Stomach (tissue), 8 donors: ENCODE measurements at regions not wholly inside any gene's neighbourhood (a gene's known extent, or its start where the extent isn't known, plus 50 kb on each side); places are given as distances from the start of the nearest gene placed in this dataset.

ENCODE experiments used
- DNase-seq, 2 donors: peaks; one replicate each; pipeline versions ENCODE4 v3.0.0 to v3.0.0-alpha.2; 2013 to 2019
- H3K27ac ChIP-seq, 5 donors: fragments of 200-600 bp in 4 of 5; sonication (generic) in 4 of 5; one replicate each; pipeline ENCODE4 v1.5.1; 2013 to 2019; ENCODE audit warnings: mild to moderate bottlenecking in 1 of 5, moderate library complexity in 1 of 5
- H3K27me3 ChIP-seq, 3 donors: fragments of 200-600 bp; sonication (generic); one replicate each; pipeline ENCODE4 v1.5.1; 2017 to 2019; ENCODE audit warnings: mixed run types in 1 of 3
- H3K36me3 ChIP-seq, 4 donors: fragments of 200-600 bp; sonication (generic); 1 replicate in 3 of 4; 2 replicates in 1 of 4; pipeline ENCODE4 v1.5.1; 2016 to 2019
- H3K4me1 ChIP-seq, 4 donors: fragments of 200-600 bp; sonication (generic); one replicate each; pipeline ENCODE4 v1.5.1; 2016 to 2019
- H3K4me3 ChIP-seq, 4 donors: fragments of 200-600 bp; sonication (generic) in 3 of 4; one replicate each; pipeline ENCODE4 v1.5.1; 2016 to 2019; ENCODE audit warnings: mild to moderate bottlenecking in 1 of 4
- H3K9me3 ChIP-seq, 4 donors: fragments of 200-600 bp; sonication (generic); one replicate each; pipeline ENCODE4 v1.5.1; 2016 to 2019
- EP300 ChIP-seq: sonication (generic); formaldehyde crosslinking; IDR thresholded peaks from one replicate; pipeline ENCODE4 v1.6.1; 2017; ENCODE audit warnings: antibody characterized with exemption
- POLR2A ChIP-seq, 4 donors: fragments of 450-650 bp; IDR thresholded peaks; one replicate each; pipeline ENCODE4 v1.6.1; 2016; ENCODE audit warnings: antibody characterized with exemption in 4 of 4, control low read depth in 2 of 4, mild to moderate bottlenecking in 1 of 4, moderate library complexity in 1 of 4
- POLR2AphosphoS5 ChIP-seq, 3 donors: sonication (generic); formaldehyde crosslinking; IDR thresholded peaks; one replicate each; pipeline ENCODE4 v1.6.1; 2016; ENCODE audit warnings: antibody characterized with exemption in 3 of 3
- WGBS, 5 donors: extraction: QIAGEN DNeasy Blood & Tissue Kit in 3 of 5; methylation state at CpG; one replicate each; pipeline versions ENCODE4 v1.1.5 to v1.1.7; 2013 to 2018; 5-methylcytosine and 5-hydroxymethylcytosine counted together
- intact Hi-C: fragments of 100-400 bp; cut with DNase I; formaldehyde crosslinking; loops from one replicate; pipeline ENCODE4 v1.15.1; 2023; ENCODE audit warnings: low total_unique reads
- TF ChIP-seq, protein P1 (sequence below), 7 experiments: fragments of 450-650 bp in 4 of 7; fragments of 200-600 bp in 3 of 7; sonication (generic) in 3 of 7; IDR thresholded peaks; one replicate each; pipeline ENCODE4 v1.5.1; 2016 to 2019; ENCODE audit warnings: antibody characterized with exemption in 7 of 7, control low read depth in 2 of 7, mild to moderate bottlenecking in 1 of 7
- donor health status: healthy with polysubstance abuse.
- donor health status: Bipolar disorder and iron deficiency.
- donor health status: healthy.

DNA sequence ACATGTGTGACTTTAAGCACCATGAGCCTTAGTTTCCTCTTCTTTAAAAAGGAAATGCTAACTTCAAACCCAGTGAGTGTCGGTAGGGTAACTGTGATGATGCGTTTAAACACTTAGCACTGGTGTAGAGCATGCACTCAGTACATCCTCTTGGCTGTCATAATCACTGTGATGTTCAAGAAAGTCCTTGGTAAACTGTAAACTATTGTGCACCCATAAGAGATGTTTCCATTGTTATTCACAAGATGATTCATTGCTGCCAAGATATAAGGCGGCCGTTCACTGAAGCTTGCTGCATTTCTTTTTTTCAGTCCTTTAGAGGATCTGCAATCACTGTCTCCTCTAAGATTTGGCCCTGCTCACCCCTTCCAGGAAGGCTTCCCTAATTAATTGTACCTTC, 61.8 kb upstream of the DAB1 start:
- no peaks in the 10 kb centered on the region for H3K4me1 ChIP-seq
- DNase-seq: no peak
- intact Hi-C loops: no loop called here
- no peaks in the 10 kb centered on the region for H3K9me3 ChIP-seq
- 53 to 60% (median 58%) methylated on average over 4 of the region's 4 CpGs for WGBS, 5 donors
- no peaks in the 10 kb centered on the region for H3K36me3 ChIP-seq
- TF ChIP-seq POLR2AphosphoS5 (IDR thresholded peaks at IDR 0.05): no peak
- TF ChIP-seq EP300: no peak
- TF ChIP-seq POLR2A (IDR thresholded peaks at IDR 0.05): no peak
- TF ChIP-seq, protein P1, sequence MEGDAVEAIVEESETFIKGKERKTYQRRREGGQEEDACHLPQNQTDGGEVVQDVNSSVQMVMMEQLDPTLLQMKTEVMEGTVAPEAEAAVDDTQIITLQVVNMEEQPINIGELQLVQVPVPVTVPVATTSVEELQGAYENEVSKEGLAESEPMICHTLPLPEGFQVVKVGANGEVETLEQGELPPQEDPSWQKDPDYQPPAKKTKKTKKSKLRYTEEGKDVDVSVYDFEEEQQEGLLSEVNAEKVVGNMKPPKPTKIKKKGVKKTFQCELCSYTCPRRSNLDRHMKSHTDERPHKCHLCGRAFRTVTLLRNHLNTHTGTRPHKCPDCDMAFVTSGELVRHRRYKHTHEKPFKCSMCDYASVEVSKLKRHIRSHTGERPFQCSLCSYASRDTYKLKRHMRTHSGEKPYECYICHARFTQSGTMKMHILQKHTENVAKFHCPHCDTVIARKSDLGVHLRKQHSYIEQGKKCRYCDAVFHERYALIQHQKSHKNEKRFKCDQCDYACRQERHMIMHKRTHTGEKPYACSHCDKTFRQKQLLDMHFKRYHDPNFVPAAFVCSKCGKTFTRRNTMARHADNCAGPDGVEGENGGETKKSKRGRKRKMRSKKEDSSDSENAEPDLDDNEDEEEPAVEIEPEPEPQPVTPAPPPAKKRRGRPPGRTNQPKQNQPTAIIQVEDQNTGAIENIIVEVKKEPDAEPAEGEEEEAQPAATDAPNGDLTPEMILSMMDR (IDR thresholded peaks at IDR 0.05): no peak
- no peak overlapping the region for H3K27ac ChIP-seq
- H3K4me3 ChIP-seq: no peak overlapping the region
- no peaks in the 10 kb centered on the region for H3K27me3 ChIP-seq

DNA sequence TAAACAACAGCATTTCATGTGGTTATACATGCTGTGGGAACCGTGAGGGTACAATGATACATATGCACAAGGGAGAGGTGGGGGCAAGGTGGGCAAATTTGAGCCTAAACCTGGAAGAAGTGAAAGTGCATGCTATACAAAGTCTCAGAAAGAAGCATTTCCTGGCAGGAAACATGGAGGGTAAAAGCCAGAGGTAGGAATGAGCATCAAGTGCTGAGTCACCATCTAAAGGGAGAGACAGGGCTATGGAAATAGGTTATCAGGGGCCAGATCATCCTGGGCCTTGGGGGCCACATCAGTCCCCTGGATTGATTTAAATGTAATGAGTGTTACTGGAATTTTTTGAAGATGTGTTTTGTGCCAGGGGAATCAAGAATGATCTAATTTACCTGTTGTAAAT, 60.1 kb upstream of the DAB1 start:
- intact Hi-C loops: no loop called here
- no peak for DNase-seq
- 79 to 87% (median 85%) methylated on average over 1 of the region's 1 CpG for WGBS, 5 donors

DNA sequence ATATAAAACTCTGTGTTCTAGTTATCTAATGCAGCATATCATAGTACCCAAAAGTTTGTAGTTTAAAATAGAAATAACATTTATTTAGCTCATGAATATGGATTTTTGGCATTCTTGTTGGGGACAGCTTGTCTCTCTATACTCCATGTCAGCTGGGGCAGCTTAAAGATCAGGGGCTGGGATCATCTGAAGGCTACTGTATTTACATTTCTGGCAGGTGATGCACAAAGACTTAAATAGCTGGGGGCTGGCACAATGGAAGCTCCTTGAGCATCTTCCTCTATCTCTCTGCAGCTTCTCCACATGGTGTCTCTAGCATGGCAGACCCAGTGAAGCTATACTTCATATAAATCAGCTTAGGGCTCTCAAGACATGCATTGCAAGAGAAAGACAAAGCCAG, 55.6 kb upstream of the DAB1 start:
- Histone ChIP-seq H3K36me3 (no peaks in the 10 kb centered on the region), H3K4me3 (no peak overlapping the region), H3K27ac (no peak overlapping the region), H3K27me3 (no peaks in the 10 kb centered on the region), H3K9me3 (no peaks in the 10 kb centered on the region), H3K4me1 (no peaks in the 10 kb centered on the region)
- no peak for TF ChIP-seq POLR2A (IDR thresholded peaks at IDR 0.05)
- no peak for TF ChIP-seq POLR2AphosphoS5 (IDR thresholded peaks at IDR 0.05)
- TF ChIP-seq EP300: no peak
- TF ChIP-seq, protein P1 (IDR thresholded peaks at IDR 0.05): no peak
- intact Hi-C loops: no loop called here
- DNase-seq: no peak

More for the DNA sequence above, 60.1 kb upstream of the DAB1 start:
- no peaks in the 10 kb centered on the region for H3K4me1 ChIP-seq
- no peak overlapping the region for H3K27ac ChIP-seq
- H3K4me3 ChIP-seq: no peak overlapping the region
- H3K9me3 ChIP-seq: no peaks in the 10 kb centered on the region
- H3K36me3 ChIP-seq: no peaks in the 10 kb centered on the region
- TF ChIP-seq, protein P1 (IDR thresholded peaks at IDR 0.05): no peak
- no peak for TF ChIP-seq EP300
- no peaks in the 10 kb centered on the region for H3K27me3 ChIP-seq

DNA sequence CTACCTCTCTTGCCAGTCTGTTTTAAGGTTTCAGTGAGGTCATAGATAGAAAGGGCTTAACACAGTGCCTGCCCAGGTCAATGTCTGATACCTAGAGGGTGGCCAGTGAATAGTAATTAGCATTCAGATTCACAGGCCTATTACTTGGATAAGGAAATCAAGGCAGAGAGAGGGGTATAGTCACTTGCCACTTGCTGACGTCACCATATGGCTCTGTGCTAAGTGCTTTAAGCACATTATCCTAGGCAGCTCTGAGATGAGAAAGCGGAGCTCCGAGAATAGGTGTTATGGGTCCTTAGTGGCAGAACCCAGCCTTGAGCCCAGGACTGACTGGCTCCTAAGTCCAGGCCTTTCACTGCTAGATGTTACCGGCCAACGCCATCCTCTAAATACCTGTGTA, 51.5 kb upstream of the DAB1 start:
- H3K27ac ChIP-seq: no peak overlapping the region
- H3K4me3 ChIP-seq: no peak overlapping the region
- 89 to 97% (median 92%) methylated on average over 5 of the region's 5 CpGs for WGBS, 5 donors
- no peaks in the 10 kb centered on the region for H3K9me3 ChIP-seq
- H3K36me3 ChIP-seq: no peaks in the 10 kb centered on the region
- H3K27me3 ChIP-seq: no peaks in the 10 kb centered on the region
- no peak for DNase-seq
- H3K4me1 ChIP-seq: no peaks in the 10 kb centered on the region
- intact Hi-C loops: no loop called here
- TF ChIP-seq POLR2AphosphoS5 (IDR thresholded peaks at IDR 0.05) (no peak), EP300 (no peak), POLR2A (IDR thresholded peaks at IDR 0.05) (no peak)
- TF ChIP-seq, protein P1 (IDR thresholded peaks at IDR 0.05): no peak
